ENCODE measurements at regions not wholly inside any gene's neighbourhood (a gene's known extent, or its start where the extent isn't known, plus 50 kb on each side); places are given as distances from the start of the nearest gene placed in this dataset.
"Not testable (repeated sequence)": the region's sequence is repeated elsewhere in the genome, so short reads cannot be mapped to it uniquely, and the experiment has no call there.

DNA sequence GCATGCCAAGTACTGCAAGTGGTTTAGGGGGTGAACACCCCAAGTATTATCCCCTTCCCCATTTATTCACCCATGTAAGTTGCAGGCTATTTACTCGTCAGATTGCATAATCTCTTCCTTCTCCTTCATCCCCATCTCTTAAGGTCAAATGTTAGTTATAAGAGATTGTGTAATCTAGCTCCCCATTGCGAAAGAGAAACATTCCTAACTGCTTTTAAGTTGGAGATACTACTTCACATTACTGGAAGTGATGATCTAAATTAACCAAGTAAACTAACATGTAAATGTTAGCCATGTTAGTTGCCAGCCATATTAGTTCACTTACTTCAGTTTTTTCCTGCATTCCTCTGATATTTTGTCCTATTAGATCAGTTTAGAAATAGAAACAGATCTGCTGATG lies 262.3 kb downstream of the TAF11L14 start:
- DNase-seq: no peak

DNA sequence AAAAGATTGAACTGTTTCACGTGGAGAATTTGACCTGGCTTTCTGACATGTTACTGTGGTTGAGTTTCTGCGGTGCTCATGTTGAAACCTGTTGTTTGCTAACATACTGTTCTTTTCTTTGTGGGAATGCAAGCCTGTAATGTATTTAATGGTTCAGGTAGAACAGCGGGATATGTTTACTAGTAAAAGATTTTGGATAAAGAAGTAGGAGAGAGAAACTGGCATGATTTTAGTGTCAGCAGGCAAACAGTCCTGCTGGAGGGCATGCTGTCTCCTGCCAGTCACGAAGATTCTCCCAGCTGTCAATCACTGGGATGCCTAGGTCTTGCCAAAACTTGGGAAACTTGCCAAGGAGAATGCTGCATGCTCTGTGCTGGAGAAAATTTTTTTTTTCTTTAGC lies 263.5 kb downstream of the TAF11L14 start:
- no peak for DNase-seq

DNA sequence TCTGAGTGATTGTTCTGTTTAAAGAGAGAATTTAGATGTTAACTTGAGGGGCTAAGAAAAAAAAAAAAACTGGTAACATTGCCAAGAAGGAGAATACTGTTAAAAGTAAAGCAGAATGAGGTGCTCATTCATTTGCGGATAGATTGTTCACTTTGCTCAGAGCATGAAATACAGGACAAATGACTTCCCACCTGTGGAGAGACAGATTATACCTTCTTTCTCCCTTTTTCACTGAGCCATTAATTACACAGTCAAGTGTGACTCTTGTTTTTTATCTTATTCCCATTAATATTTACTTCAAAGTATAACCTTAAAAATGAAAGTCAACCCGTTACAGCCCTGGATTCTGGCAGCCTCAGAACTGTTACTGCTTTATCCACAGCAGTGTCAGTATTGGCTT lies 264.5 kb downstream of the TAF11L14 start:
- DNase-seq: no peak

DNA sequence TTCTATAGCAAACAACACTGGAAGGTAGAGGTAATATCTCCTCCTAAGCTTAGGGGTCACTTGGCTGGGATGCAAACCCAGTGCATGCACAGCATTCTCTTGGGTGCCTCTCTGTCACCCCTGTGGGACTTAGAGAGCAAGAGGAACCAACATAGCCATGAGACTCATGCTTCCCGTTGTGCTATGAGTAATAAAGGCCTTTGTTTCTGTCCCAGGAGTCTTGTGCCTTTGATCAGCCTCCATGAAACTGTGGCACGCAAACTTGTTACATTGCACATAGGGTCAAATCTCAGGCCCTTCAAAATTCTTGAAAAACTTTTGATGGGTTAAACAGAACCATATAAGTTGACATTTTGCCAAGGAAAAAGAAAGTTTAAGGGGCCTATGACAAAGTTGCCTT lies 272.8 kb downstream of the TAF11L14 start:
- no peak for DNase-seq

DNA sequence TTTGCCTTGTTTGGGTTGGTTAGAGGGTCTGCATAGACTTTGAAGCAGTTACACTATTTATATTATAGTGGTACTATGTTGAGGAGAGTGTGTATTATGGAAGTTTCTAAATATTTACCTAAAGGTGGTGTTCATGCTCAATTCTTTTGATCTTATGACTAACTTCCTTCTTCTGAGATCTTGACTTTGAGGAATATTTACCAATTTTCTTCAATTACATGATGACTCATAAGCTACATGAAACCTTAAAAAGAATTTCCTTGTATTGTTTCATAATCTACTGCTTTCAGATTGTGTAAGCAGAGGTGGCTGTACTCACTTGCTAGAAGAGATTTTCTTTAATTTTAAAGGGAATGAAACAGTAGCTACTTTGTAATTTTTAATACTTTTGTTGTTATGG lies 276.1 kb downstream of the TAF11L14 start:
- no peak for DNase-seq

DNA sequence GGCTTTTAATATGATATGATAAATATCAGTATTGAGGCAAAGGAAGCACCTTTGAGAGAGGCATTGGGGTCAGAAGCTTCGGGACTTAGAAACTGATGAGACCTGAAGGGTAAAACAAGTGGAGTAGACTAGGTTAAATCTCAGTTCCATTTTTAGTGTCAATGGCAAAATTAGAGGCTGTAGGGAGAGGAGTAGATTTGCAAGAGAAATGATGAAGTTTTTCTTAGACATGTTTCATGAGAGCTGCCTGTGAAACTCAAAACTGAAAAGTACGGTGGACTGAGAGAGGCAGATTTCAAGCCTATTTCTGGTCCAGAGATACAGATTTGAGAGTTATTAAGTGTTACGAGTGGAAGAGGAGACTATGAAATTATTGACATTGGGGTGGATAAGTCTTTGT lies 278.5 kb downstream of the TAF11L14 start:
- DNase-seq: no peak

DNA sequence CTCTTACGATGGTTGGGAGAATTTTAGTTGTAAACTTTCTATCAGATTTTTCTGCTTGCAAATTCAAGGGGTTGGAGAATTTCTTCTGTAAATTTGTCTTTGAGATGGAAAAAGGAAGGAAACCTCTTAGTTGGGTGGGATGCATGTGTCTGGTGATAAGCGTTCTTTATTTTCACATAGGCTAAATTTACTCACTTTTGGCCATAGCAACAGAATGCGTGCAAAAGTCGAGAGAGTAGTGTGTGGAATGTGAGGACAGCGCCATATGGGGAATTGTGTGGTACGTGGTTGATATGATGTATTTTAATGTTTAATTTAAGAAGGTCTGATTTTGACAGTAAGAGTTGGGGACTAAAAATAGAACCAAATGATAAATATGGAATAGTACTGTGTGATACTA lies 282.2 kb downstream of the TAF11L14 start:
- no peak for DNase-seq

DNA sequence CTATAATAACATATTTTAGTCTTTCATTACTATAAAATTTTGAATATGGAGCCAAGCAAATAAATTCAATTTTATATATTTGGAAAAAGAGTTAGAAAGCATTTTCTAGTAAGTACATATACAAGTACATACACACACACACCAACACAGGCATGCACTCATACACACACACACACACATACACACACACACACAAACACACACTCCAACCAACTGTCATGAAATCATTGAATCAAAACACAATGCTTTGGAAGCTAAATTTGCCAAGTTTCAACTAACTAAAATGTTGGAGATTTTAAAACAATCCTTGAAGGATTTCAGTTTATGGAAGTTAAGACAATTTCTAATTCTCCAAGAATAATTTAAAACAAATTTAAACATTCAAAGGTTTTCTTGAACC lies 283.2 kb downstream of the TAF11L14 start:
- DNase-seq: no peak

DNA sequence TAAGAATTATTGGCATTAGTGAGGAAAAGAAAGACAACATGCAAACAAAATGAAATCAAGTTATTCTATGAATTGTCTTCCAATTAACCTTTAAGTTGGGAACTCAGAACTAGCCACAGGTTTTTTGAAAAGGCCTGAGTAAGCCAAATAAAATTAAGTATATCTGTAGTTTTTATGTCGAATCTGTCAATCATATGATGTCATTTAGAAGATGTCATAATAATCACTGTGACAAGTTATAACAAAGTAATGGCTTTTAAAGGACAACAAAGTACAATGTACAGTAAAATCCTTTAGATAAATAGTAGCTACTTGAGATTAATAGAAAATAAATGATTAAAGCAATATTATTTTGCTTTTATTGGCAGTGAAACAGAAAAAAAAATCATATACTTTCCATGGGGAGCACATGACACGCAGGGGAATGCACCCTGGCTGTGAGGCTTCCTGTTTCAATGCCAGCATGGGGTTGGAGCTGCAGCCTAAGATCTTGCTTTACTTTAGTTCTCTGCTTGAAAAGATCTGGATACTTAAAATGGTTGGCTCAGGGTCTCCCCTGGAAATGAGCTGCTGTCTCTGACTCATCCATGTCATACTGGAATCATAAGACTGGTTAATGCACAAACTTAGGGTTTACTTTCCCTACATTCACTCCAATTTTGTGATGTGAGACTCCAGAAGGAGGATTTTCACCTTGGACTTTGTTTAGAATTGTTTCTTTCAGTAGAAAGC lies 284.3 kb downstream of the TAF11L14 start:
- DNase-seq: no peak

DNA sequence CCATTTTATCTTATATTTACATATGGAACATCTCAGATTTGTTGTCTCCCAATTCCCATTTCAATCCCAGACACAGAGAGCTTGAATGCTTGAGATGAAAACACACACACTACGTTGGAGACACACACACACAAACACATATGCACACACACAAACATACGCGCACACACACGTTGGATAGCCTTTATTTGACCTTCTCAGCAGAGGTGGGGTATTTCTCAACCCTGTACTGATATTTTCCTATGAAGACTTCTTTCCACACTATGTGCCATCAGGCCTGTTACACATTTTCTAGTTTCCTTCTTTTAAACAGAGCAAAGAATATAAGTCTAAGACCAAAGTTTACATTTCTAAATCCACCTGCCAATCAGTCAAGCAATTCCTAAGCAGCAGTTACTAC lies 291.0 kb downstream of the TAF11L14 start:
- DNase-seq: no peak

DNA sequence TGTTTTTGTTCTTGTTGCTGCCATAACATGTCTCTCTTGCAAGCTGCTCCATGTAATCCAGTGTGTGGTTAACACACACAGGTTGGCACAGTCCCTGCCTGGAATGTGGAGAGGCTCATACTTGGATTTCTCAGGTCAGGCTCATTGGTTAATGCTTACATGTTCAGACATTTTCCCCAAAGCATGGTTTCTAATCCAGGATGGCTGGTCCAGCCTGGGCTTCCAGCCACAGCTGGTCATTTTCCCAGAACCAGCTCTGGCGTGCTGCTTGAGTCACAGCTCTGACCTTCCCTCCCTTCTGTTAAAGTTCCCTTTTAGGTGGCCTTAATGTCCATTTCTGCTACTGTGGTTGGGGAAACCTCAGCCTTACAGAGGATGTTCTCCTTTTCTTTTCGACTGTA lies 294.3 kb downstream of the TAF11L14 start:
- DNase-seq: no peak

DNA sequence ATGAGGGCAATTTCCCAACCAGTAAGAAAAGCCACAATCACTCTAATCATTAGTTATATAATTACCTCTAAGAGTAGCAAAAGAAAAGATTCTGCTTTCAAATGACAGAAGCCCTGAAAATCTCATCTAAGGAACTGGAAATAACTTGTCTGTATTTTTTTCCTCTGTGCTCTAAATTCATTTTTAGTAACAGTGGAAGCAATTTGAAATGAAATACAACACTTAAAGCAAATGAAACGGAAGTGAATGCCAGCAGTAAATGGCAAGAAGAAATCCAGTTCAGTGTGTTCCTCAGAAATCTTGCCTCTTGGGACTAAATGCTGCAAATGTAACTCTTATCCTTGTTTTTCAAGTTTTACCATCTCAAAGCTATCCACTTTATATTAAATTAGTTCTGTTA lies 294.9 kb downstream of the TAF11L14 start:
- no peak for DNase-seq

DNA sequence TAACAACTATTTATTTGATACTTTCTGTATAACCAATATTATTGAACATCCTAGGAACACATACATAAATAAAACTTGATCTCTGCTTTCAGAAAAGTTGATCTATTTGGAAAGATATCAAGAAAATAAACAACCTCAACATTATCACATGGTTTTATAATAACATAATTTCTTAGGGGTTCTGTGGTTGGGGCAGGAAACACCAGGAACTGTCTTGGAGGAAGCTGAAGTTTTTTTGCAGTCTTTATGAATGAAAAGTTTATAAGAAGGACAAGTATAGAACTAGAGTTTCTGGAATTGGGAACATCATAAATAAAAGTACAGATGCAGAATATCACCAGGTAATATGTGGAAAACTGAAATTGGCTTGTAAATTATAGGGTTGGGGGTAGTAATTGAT lies 296.1 kb downstream of the TAF11L14 start:
- no peak for DNase-seq

DNA sequence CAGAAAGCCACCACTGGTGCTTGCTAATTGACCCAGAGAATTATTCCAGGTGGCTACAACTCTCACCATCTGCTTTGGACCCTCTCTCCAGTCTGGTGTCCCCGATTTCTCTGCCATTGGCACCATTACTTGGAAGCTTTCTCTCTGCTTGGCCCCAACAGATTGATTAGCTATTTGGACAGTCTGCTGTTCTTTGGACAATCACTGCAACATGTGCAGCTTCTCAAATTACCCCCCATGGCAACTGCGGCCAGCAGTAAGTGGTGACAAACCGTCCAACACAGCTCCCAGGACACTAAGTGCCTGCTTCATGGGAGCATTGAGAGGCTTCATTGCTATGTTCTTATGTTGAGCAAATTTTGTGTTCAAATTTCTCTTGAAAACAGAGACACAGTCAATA lies 309.8 kb downstream of the TAF11L14 start:
- DNase-seq: no peak

DNA sequence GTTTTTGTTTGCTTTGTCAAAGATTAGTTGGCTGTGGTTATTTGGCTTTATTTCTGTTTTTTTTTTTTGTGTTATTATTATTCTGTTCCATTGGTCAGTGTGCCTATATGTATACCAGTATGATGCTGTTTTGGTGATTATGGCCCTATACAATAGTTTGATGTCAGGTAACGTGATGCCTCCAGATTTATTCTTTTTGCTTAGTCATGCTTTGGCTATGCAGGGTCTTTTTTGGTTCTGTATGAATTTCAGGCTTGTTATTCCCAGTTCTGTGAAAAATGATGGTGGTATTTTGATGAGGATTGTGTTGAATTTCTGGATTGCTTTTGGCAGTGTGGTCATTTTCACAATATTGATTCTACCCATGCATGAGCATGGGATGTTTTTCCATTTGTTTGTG lies 312.8 kb downstream of the TAF11L14 start:
- no peak for DNase-seq

DNA sequence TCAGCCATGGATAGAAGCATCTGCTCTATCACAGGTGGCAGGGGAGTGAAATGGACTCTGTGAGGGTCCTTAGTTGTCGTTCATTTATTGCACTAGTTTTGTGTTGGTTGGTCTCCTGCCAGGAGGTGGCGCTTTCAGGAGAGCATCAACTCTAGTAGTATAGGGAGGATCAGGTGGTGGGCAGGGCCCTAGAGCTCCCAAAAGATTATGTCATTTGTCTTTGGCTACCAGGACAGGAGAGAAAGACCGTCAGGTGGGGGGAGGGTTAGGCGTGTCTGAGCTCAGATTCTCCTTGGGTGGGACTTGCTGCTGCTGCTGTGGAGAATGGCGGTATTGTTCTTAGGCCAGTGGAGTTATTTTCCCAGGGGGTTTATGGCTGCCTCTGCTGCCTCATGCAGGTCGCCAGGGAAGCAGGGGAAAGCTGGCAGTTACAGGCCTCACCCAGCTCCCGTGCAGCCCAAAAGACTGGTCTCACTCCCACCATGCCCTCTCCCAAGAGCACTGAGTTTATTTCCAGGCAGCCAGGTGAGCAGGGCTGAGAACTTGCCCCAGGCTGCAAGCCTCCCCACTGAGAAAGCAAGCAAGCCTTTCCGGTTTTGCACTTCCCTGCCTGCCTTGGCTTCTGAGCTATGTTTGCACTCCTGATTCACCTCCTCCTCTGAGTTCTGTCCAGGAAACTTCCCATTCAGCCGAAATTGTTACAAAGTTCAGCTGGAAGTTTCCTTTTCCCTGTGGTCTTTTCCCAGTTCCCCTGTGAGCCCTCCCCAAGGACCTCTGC lies 317.3 kb downstream of the TAF11L14 start:
- no peak for DNase-seq

DNA sequence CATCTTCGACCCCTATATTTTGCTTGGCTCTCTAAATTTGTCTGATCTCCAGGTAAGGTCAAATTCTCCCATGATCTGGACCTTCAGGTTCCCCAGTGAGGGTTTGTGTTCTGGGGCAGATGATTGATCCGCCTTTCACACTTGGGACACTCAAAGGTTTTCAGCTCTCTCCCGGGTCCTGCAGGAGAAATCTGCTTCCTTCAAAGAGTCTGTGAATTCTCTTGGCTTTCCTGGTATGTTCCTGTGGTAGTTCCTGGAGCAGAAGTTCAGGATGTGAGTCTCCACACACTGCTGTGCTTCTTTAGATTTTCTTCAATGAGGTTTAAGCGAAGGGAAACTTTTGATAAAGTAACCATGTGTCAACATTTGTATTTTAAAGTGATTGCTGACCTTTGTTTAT lies 318.0 kb downstream of the TAF11L14 start:
- no peak for DNase-seq

DNA sequence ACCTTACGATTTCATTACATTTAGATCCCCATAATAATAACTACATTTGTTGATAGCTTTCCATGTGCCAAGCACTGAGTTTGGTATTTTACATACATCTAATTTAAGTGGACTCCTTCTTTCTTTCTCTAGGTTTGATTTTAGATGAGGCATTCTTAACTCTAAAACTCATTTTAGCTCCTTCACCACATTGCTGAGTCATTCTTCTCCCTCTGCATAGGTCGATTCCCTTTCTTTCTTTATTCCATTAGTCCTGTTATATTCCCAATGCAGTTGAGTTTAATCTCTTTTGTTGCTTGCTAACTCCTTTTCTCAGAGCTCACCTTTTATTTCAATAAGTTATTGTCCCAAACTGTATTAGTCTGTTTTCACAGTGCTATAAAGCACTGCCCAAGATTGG lies 329.8 kb downstream of the TAF11L14 start:
- DNase-seq: no peak

DNA sequence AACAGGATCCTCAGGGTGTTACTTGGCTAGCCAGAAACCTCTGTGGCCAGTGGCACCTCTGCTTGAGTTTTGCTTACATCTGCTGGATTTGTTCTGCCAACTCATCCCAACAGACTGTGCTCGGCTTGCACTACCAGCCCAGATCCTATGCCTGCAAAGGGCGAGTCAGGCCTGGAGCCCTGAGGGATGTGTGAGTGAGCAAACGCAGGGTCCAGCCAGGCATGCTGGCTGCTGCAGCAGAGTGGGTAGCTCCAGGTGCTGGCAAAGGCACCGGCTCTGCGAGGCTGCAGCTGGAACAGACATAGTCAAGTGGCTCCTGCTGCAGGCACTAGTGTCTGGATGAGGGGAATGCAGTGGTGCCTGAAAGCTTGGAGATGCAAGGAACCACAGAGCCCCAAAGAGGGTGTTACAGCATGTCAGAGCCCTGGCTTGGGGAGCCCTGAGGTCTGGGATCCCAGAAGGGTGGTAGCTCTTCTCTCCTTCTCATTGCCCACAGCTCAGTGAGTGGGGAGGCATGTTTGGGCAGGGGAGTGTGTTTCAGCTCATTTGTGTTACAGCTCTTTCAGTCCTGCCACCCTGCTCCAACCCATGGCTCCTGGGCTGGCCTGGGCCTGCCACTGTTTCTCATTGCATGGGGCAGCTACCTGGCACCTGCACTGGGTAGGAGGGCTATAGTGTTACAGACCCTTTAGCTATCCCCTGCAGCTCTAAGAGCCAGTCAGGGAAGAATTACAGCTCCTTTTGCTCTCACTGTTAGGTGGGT lies 332.6 kb downstream of the TAF11L14 start:
- DNase-seq: no peak

DNA sequence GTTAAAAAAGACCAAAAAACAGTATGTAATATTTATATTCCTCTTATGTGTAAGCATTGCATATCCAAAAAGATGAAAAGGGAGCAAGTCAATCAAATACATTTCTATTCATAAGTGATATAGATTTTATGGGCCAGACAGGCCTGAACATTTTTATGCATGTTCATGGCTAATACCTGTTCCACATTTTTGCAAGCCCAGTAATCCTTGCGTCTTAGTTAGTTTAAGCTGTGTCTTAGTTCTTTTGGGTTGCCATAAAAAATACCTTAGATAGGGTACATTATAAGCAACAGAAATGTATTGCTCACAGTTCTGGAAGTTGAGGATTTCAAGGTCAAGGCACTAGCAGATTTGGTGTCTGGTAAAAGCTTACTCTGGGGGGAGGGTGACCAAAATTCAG lies 342.1 kb downstream of the TAF11L14 start:
- DNase-seq: no peak

DNA sequence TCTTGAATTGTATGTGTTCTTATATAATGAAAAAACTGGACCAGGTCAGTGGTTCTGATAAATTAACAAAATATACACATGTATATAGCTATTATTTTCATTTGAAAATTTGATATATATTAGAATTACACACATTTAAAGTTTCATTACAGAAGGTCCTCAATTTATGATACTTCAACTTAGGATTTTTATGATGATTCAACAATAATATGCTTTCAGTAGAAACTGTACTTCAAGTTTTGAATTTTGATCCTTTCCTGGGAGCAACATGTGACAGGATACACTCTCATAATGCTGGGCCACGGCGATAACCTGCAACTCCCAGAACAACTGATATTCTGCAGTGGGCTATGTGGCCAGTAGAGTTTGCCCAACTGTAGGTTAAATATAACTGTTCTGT lies 344.7 kb downstream of the TAF11L14 start:
- DNase-seq: no peak

DNA sequence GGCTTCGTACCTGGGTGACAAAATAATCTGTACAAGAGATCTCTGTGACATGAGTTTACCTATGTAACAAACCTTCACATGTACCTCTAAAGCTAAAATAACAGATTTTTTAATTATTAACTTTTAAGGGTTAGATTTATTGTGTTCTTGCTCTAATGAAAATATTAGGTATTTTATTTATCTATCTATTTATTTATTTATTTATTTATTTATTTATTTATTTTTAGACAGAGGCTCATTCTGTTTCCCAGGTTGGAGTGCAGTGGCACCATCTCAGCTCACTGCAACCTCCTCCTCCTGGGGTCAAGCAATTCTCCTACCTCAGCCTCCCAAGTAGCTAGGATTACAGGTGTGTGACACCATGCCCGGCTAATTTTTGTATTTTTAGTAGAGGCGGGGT lies 348.4 kb downstream of the TAF11L14 start:
- not testable (repeated sequence) for DNase-seq

DNA sequence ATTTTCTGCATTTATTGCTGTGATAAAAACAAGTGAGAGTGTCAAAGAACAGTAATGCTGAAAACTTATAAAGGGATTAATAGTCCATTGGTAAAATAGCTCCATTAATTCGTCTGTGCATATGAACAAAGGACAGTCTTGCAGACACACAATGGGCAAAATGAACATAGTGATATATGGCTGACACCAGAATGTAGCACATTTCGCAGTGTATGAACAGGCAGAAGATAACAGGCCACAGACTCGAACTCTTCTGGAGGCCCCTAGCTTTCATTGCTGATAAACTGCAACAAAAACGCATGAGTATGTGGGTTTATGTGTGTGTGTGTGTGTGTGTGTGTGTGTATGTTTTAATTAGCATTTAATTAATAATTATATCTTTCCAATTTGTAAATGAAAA lies 354.8 kb downstream of the TAF11L14 start:
- no peak for DNase-seq

All from stimulated activated CD4-positive, alpha-beta T cell treated with anti-CD3 and anti-CD28 coated beads, Interleukin-12 subunit alpha, Interleukin-12 subunit beta, amount 100 ng/mL, for 4 hours (primary cell).